DOHH2 (cell line): ENCODE measurements at regions not wholly inside any gene's neighbourhood (a gene's known extent, or its start where the extent isn't known, plus 50 kb on each side); places are given as distances from the start of the nearest gene placed in this dataset.

Source experiments
- H3F3A ChIP-seq: fragments of 200-600 bp; sonication (generic), shearing (Covaris generic); 2 replicates; pipeline ENCODE4 v1.6.0; 2016; ENCODE audit warnings: antibody characterized with exemption, mild to moderate bottlenecking; ENCODE audit not compliant: control insufficient read depth, insufficient read depth
- H3K27ac ChIP-seq: fragments of 200-600 bp; sonication (generic); 2 replicates; pipeline ENCODE4 v1.5.1; 2014; ENCODE audit warnings: low read depth, mild to moderate bottlenecking, low read length, moderate library complexity
- H3K27me3 ChIP-seq: fragments of 200-600 bp; sonication (generic); 2 replicates; pipeline ENCODE4 v1.6.1; 2014; ENCODE audit warnings: mild to moderate bottlenecking, low read length, mixed read lengths; ENCODE audit not compliant: control insufficient read depth
- H3K36me3 ChIP-seq: fragments of 200-600 bp; sonication (generic); 2 replicates; pipeline ENCODE4 v1.6.1; 2014; ENCODE audit warnings: mild to moderate bottlenecking, low read length, moderate library complexity, mixed read lengths; ENCODE audit not compliant: control insufficient read depth
- H3K4me1 ChIP-seq: fragments of 200-600 bp; sonication (generic); 2 replicates; pipeline ENCODE4 v1.6.1; 2014; ENCODE audit warnings: mild to moderate bottlenecking, low read length, mixed read lengths; ENCODE audit not compliant: control insufficient read depth
- H3K4me2 ChIP-seq: fragments of 200-600 bp; sonication (generic); 2 replicates; pipeline ENCODE4 v1.6.0; 2014; ENCODE audit warnings: mild to moderate bottlenecking, low read length, moderate library complexity
- H3K4me3 ChIP-seq: fragments of 200-600 bp; sonication (generic); 2 replicates; pipeline ENCODE4 v1.5.1; 2014; ENCODE audit warnings: mild to moderate bottlenecking, low read length, mixed read lengths
- H3K79me2 ChIP-seq: fragments of 200-600 bp; sonication (generic); 2 replicates; pipeline ENCODE4 v1.6.1; 2014; ENCODE audit warnings: mild to moderate bottlenecking, low read length, mixed read lengths; ENCODE audit not compliant: control insufficient read depth
- H3K9me2 ChIP-seq: fragments of 200-600 bp; sonication (generic); replicated peaks from 2 replicates; pipeline ENCODE4 v1.6.1; 2014; ENCODE audit warnings: mild to moderate bottlenecking, low read length, mixed read lengths; ENCODE audit not compliant: control insufficient read depth
- H3K9me3 ChIP-seq: fragments of 200-600 bp; sonication (generic); 2 replicates; pipeline ENCODE4 v1.6.1; 2014; ENCODE audit warnings: antibody characterized with exemption, low read length, mixed read lengths; ENCODE audit not compliant: control insufficient read depth, insufficient read depth
- H4K20me1 ChIP-seq: fragments of 200-600 bp; sonication (generic); 2 replicates; pipeline ENCODE4 v1.6.0; 2014; ENCODE audit warnings: low read depth, mild to moderate bottlenecking, antibody characterized with exemption, low read length, moderate library complexity; ENCODE audit not compliant: control insufficient read depth, insufficient read depth
- EZH2phosphoT487 ChIP-seq: fragments of 200-600 bp; sonication (generic); IDR thresholded peaks from 2 replicates; pipeline ENCODE4 v1.6.1; 2017; ENCODE audit warnings: borderline replicate concordance, mild to moderate bottlenecking, antibody characterized with exemption, low read length, moderate library complexity, mixed read lengths
- TF ChIP-seq, protein P1 (sequence below): fragments of 200-600 bp; sonication (generic); IDR thresholded peaks from one replicate; pipeline ENCODE4 v1.5.1; 2014; ENCODE audit warnings: antibody characterized with exemption, mild to moderate bottlenecking, low read depth, low read length; ENCODE audit not compliant: poor library complexity, severe bottlenecking

- H4K20me1 ChIP-seq = no peaks in the 10 kb centered on the region
- H3K9me3 ChIP-seq = no peaks in the 10 kb centered on the region
- H3K4me3 ChIP-seq = no peak overlapping the region
- H3K4me1 ChIP-seq = no peaks in the 10 kb centered on the region
- H3K27me3 ChIP-seq = no peaks in the 10 kb centered on the region
- no peaks in the 10 kb centered on the region for H3K36me3 ChIP-seq
- H3K27ac ChIP-seq = no peak overlapping the region
- no peak for TF ChIP-seq EZH2phosphoT487
- TF ChIP-seq, protein P1, sequence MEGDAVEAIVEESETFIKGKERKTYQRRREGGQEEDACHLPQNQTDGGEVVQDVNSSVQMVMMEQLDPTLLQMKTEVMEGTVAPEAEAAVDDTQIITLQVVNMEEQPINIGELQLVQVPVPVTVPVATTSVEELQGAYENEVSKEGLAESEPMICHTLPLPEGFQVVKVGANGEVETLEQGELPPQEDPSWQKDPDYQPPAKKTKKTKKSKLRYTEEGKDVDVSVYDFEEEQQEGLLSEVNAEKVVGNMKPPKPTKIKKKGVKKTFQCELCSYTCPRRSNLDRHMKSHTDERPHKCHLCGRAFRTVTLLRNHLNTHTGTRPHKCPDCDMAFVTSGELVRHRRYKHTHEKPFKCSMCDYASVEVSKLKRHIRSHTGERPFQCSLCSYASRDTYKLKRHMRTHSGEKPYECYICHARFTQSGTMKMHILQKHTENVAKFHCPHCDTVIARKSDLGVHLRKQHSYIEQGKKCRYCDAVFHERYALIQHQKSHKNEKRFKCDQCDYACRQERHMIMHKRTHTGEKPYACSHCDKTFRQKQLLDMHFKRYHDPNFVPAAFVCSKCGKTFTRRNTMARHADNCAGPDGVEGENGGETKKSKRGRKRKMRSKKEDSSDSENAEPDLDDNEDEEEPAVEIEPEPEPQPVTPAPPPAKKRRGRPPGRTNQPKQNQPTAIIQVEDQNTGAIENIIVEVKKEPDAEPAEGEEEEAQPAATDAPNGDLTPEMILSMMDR = no peak
- no peaks in the 10 kb centered on the region for H3K9me2 ChIP-seq
- H3K79me2 ChIP-seq = no peaks in the 10 kb centered on the region
- H3K4me2 ChIP-seq = no peak overlapping the region
- no peaks in the 10 kb centered on the region for H3F3A ChIP-seq
Measured at GRCh38 chr2:164287056-164287455, 334.2 kb downstream of the GRB14 start.

DNA sequence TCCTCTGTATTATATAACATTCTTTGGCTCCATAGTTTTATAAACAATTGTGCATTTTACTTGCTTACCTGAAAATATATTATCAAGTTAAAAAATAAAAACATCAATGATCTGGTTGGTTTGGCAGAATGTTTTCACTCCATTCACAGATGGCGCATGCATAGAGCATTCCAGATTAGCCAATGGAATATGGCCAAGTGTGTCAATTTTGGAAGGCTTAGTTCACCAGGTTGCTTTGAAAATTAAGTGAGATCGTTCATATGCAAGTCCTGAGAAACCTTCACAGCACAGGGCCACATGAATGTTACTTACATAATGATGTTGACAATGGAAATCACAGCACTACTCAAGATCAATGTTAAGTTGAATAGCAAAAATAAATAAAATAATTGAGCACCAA is 335.7 kb downstream of the GRB14 start:
- Histone ChIP-seq H3K4me1 (no peaks in the 10 kb centered on the region), H3K4me3 (no peak overlapping the region), H3F3A (no peaks in the 10 kb centered on the region), H3K9me3 (no peaks in the 10 kb centered on the region), H3K27me3 (no peaks in the 10 kb centered on the region), H3K36me3 (no peaks in the 10 kb centered on the region), H3K4me2 (no peak overlapping the region), H3K79me2 (no peaks in the 10 kb centered on the region), H4K20me1 (no peaks in the 10 kb centered on the region), H3K9me2 (no peaks in the 10 kb centered on the region), H3K27ac (no peak overlapping the region)
- TF ChIP-seq EZH2phosphoT487 = no peak
- TF ChIP-seq, protein P1 = no peak

- Histone ChIP-seq H3K4me2 (no peak overlapping the region), H3K79me2 (no peaks in the 10 kb centered on the region), H3K9me2 (no peaks in the 10 kb centered on the region), H3F3A (no peaks in the 10 kb centered on the region), H3K9me3 (no peaks in the 10 kb centered on the region), H3K4me3 (no peak overlapping the region), H3K27me3 (no peaks in the 10 kb centered on the region), H4K20me1 (no peaks in the 10 kb centered on the region), H3K4me1 (no peaks in the 10 kb centered on the region), H3K27ac (no peak overlapping the region), H3K36me3 (no peaks in the 10 kb centered on the region)
- TF ChIP-seq EZH2phosphoT487 = no peak
- TF ChIP-seq, protein P1 = no peak
Measured at GRCh38 chr2:164281896-164282295, 339.4 kb downstream of the GRB14 start.

DNA sequence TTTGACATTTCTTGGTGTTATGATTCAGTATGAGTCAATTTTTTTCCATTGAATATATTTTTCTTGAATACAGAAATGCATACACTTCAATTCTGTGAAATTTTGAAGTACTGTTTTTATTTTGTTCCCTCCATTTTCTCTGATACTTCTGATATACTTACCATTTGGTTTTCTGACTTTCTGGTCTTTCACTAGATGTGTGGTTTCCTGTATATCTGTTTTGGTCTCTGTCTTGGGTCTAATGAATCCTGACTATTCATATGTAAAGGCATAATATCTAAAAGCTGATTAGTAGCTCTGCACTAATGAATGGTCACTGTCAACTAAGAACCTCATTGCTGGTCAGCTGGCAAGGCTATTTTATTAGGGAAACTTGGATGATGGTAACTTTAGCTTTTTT is 345.6 kb downstream of the GRB14 start:
- H3K36me3 ChIP-seq = no peaks in the 10 kb centered on the region
- no peaks in the 10 kb centered on the region for H4K20me1 ChIP-seq
- H3K4me1 ChIP-seq = no peaks in the 10 kb centered on the region
- no peaks in the 10 kb centered on the region for H3K9me2 ChIP-seq
- no peaks in the 10 kb centered on the region for H3K79me2 ChIP-seq
- H3F3A ChIP-seq = no peaks in the 10 kb centered on the region
- TF ChIP-seq, protein P1 = no peak
- TF ChIP-seq EZH2phosphoT487 = no peak
- no peak overlapping the region for H3K4me3 ChIP-seq
- no peak overlapping the region for H3K27ac ChIP-seq
- no peaks in the 10 kb centered on the region for H3K27me3 ChIP-seq
- H3K9me3 ChIP-seq = no peaks in the 10 kb centered on the region
- no peak overlapping the region for H3K4me2 ChIP-seq
